Fibroblast of mammary gland (primary cell): ENCODE measurements at regions not wholly inside any gene's neighbourhood (a gene's known extent, or its start where the extent isn't known, plus 50 kb on each side); places are given as distances from the start of the nearest gene placed in this dataset.
A peak's percentile ranks its signal among the peaks of the same experiment; 100 is the strongest.

Experiments
- DNase-seq: peaks from one replicate; pipeline ENCODE4 v3.0.0-alpha.2; 2010; ENCODE audit warnings: low read depth
- H3K4me3 ChIP-seq: 2 replicates; pipeline ENCODE4 v1.5.1; 2011; ENCODE audit warnings: low read depth, mild to moderate bottlenecking, low read length, moderate library complexity; ENCODE audit not compliant: control insufficient read depth
- CTCF ChIP-seq: conservative IDR thresholded peaks from 2 replicates; pipeline ENCODE4 v1.5.1; 2011; ENCODE audit warnings: low read depth, low read length, inconsistent platforms; ENCODE audit not compliant: control insufficient read depth, insufficient read depth

GRCh38 chr10:91691981-91692380 lies 59.1 kb upstream of the PPP1R3C start:
- H3K4me3 ChIP-seq: no peak overlapping the region
- no peak for DNase-seq
- no peak for TF ChIP-seq CTCF

- no peak for TF ChIP-seq CTCF
- no peak for DNase-seq
- no peak overlapping the region for H3K4me3 ChIP-seq
Measured at GRCh38 chr10:91690996-91691676, 58.3 kb upstream of the PPP1R3C start.

GRCh38 chr10:91690412-91690811 lies 57.5 kb upstream of the PPP1R3C start:
- DNase-seq: no peak
- TF ChIP-seq CTCF: no peak
- no peak overlapping the region for H3K4me3 ChIP-seq

GRCh38 chr10:91689731-91690168 lies 56.9 kb upstream of the PPP1R3C start:
- no peak overlapping the region for H3K4me3 ChIP-seq
- no peak for TF ChIP-seq CTCF
- DNase-seq: peak; percentile 45

GRCh38 chr10:91684841-91685240 lies 52.0 kb upstream of the PPP1R3C start:
- DNase-seq: no peak
- TF ChIP-seq CTCF: no peak
- no peak overlapping the region for H3K4me3 ChIP-seq

- H3K4me3 ChIP-seq: no peak overlapping the region
- no peak for TF ChIP-seq CTCF
- DNase-seq: peak; percentile 87
Measured at GRCh38 chr10:91683975-91684374, 51.1 kb upstream of the PPP1R3C start.

- TF ChIP-seq CTCF: no peak
- no peak overlapping the region for H3K4me3 ChIP-seq
- no peak for DNase-seq
Measured at GRCh38 chr10:91682912-91683311, 50.0 kb upstream of the PPP1R3C start.
